ENCODE measurements at regions not wholly inside any gene's neighbourhood (a gene's known extent, or its start where the extent isn't known, plus 50 kb on each side); places are given as distances from the start of the nearest gene placed in this dataset.

- TF ChIP-seq, protein P1, sequence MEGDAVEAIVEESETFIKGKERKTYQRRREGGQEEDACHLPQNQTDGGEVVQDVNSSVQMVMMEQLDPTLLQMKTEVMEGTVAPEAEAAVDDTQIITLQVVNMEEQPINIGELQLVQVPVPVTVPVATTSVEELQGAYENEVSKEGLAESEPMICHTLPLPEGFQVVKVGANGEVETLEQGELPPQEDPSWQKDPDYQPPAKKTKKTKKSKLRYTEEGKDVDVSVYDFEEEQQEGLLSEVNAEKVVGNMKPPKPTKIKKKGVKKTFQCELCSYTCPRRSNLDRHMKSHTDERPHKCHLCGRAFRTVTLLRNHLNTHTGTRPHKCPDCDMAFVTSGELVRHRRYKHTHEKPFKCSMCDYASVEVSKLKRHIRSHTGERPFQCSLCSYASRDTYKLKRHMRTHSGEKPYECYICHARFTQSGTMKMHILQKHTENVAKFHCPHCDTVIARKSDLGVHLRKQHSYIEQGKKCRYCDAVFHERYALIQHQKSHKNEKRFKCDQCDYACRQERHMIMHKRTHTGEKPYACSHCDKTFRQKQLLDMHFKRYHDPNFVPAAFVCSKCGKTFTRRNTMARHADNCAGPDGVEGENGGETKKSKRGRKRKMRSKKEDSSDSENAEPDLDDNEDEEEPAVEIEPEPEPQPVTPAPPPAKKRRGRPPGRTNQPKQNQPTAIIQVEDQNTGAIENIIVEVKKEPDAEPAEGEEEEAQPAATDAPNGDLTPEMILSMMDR (IDR thresholded peaks at IDR 0.05; ENCODE audit: insufficient read depth, low read length, poor library complexity, severe bottlenecking): no peak
- TF ChIP-seq EZH2phosphoT487 (conservative IDR thresholded peaks at IDR 0.05; ENCODE audit: low read length): no peak
Observed at GRCh38 chr20:30815577-30816181, 441.8 kb upstream of the DEFB115 start.

All from SU-DHL-6 (cell line).